ENCODE measurements at regions not wholly inside any gene's neighbourhood (a gene's known extent, or its start where the extent isn't known, plus 50 kb on each side); places are given as distances from the start of the nearest gene placed in this dataset.

DNA sequence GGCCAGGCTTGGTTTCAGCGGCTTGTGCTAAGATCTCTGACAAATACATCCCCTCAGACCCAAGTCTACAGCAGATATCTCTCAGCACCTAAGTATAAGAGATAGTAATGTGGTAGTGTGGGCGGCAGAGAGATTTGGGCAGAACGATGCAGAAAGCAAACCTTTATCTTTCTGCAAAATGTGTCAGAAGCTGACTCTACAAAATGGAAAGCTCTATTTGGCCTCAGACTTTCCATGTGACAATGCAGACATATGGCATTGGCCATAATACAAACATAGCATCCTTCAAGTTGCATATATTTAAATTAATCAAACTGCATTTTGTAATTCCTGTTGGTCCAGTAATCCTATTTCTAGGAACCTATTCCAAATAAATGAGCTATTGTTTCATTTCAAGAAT, 102.5 kb upstream of the RAI14 start:
- TF ChIP-seq, protein P1, sequence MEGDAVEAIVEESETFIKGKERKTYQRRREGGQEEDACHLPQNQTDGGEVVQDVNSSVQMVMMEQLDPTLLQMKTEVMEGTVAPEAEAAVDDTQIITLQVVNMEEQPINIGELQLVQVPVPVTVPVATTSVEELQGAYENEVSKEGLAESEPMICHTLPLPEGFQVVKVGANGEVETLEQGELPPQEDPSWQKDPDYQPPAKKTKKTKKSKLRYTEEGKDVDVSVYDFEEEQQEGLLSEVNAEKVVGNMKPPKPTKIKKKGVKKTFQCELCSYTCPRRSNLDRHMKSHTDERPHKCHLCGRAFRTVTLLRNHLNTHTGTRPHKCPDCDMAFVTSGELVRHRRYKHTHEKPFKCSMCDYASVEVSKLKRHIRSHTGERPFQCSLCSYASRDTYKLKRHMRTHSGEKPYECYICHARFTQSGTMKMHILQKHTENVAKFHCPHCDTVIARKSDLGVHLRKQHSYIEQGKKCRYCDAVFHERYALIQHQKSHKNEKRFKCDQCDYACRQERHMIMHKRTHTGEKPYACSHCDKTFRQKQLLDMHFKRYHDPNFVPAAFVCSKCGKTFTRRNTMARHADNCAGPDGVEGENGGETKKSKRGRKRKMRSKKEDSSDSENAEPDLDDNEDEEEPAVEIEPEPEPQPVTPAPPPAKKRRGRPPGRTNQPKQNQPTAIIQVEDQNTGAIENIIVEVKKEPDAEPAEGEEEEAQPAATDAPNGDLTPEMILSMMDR (IDR thresholded peaks at IDR 0.05) = no peak
- no peak for TF ChIP-seq POLR2A (IDR thresholded peaks at IDR 0.05)
- no peak for TF ChIP-seq EP300 (IDR thresholded peaks at IDR 0.05)

Data from tibial nerve (tissue), 4 donors.